Smooth muscle cell (in vitro differentiated cells): ENCODE measurements at regions not wholly inside any gene's neighbourhood (a gene's known extent, or its start where the extent isn't known, plus 50 kb on each side); places are given as distances from the start of the nearest gene placed in this dataset.

Experiments used
- DNase-seq: peaks from one replicate; lab custom pipeline; 2025; ENCODE audit not compliant: unreplicated experiment; lab: John Stamatoyannopoulos, UW
- H2AFZ ChIP-seq: fragments of 200-600 bp; sonication (generic); 2 replicates; pipeline ENCODE4 v1.6.0; 2016; ENCODE audit warnings: antibody characterized with exemption, low read depth, mild to moderate bottlenecking
- H3F3A ChIP-seq: fragments of 200-600 bp; sonication (generic); 2 replicates; pipeline ENCODE4 v1.6.0; 2017; ENCODE audit warnings: antibody characterized with exemption, low read depth
- H3K27ac ChIP-seq: fragments of 200-600 bp; sonication (generic); 2 replicates; pipeline ENCODE4 v1.5.1; 2016; ENCODE audit warnings: low read depth, mild to moderate bottlenecking
- H3K27me3 ChIP-seq: fragments of 200-600 bp; sonication (generic); 2 replicates; pipeline ENCODE4 v1.6.1; 2016; ENCODE audit warnings: low read depth, mild to moderate bottlenecking
- H3K36me3 ChIP-seq: fragments of 200-600 bp; sonication (generic); 2 replicates; pipeline ENCODE4 v1.5.1; 2016; ENCODE audit warnings: low read depth
- H3K4me1 ChIP-seq: fragments of 200-600 bp; sonication (generic); 2 replicates; pipeline ENCODE4 v1.5.1; 2016; ENCODE audit warnings: low read depth
- H3K4me2 ChIP-seq: fragments of 200-600 bp; sonication (generic); 2 replicates; pipeline ENCODE4 v1.6.0; 2016; ENCODE audit warnings: mild to moderate bottlenecking
- H3K4me3 ChIP-seq: fragments of 200-600 bp; sonication (generic); 2 replicates; pipeline ENCODE4 v1.5.1; 2016; ENCODE audit warnings: mild to moderate bottlenecking
- H3K79me2 ChIP-seq: fragments of 200-600 bp; sonication (generic); 2 replicates; pipeline ENCODE4 v1.6.0; 2016; ENCODE audit warnings: low read depth, mild to moderate bottlenecking
- H3K9ac ChIP-seq: fragments of 200-600 bp; sonication (generic); 2 replicates; pipeline ENCODE4 v1.6.0; 2016; ENCODE audit warnings: low read depth
- H3K9me3 ChIP-seq: fragments of 200-600 bp; sonication (generic); replicated peaks from 2 replicates; pipeline ENCODE4 v1.5.1; 2016; ENCODE audit warnings: low read depth
- H4K20me1 ChIP-seq: fragments of 200-600 bp; sonication (generic); 2 replicates; pipeline ENCODE4 v1.6.0; 2016; ENCODE audit warnings: low read depth
- CTCF ChIP-seq: fragments of 200-600 bp; sonication (generic); IDR thresholded peaks from 2 replicates; pipeline ENCODE4 v1.5.1; 2017; ENCODE audit warnings: borderline replicate concordance, mild to moderate bottlenecking, antibody characterized with exemption; ENCODE audit not compliant: insufficient read depth, poor library complexity, severe bottlenecking
- WGBS: methylation state at CpG from one replicate; pipeline ENCODE4 v1.1.7; 2016; ENCODE audit warnings: low lambda C conversion rate; 5-methylcytosine and 5-hydroxymethylcytosine counted together

- WGBS = 86% methylated on average over 4 of the region's 4 CpGs
- no peaks in the 10 kb centered on the region for H3K9me3 ChIP-seq
Observed at GRCh38 chr3:137924628-137925027, 85.3 kb upstream of the CLDN18 start.

GRCh38 chr3:137925080-137925479 lies 84.9 kb upstream of the CLDN18 start:
- no peaks in the 10 kb centered on the region for H3K9me3 ChIP-seq
- H2AFZ ChIP-seq = no peak overlapping the region
- H3K4me1 ChIP-seq = no peaks in the 10 kb centered on the region
- DNase-seq = no peak
- H3K27ac ChIP-seq = no peak overlapping the region
- H3K4me3 ChIP-seq = no peak overlapping the region
- no peak for TF ChIP-seq CTCF
- WGBS = 95% methylated on average over 5 of the region's 5 CpGs
- H3K4me2 ChIP-seq = no peak overlapping the region
- H3K79me2 ChIP-seq = no peaks in the 10 kb centered on the region
- no peaks in the 10 kb centered on the region for H3F3A ChIP-seq
- no peaks in the 10 kb centered on the region for H4K20me1 ChIP-seq
- no peaks in the 10 kb centered on the region for H3K27me3 ChIP-seq
- H3K9ac ChIP-seq = no peak overlapping the region
- no peaks in the 10 kb centered on the region for H3K36me3 ChIP-seq

More at GRCh38 chr3:137924628-137925027, 85.3 kb upstream of the CLDN18 start:
- TF ChIP-seq CTCF = no peak
- H3K36me3 ChIP-seq = no peaks in the 10 kb centered on the region
- no peak overlapping the region for H3K27ac ChIP-seq
- H4K20me1 ChIP-seq = no peaks in the 10 kb centered on the region
- no peak for DNase-seq
- no peaks in the 10 kb centered on the region for H3F3A ChIP-seq
- H3K4me1 ChIP-seq = no peaks in the 10 kb centered on the region
- no peak overlapping the region for H3K4me3 ChIP-seq
- no peak overlapping the region for H3K4me2 ChIP-seq
- H2AFZ ChIP-seq = no peak overlapping the region
- no peaks in the 10 kb centered on the region for H3K27me3 ChIP-seq
- H3K79me2 ChIP-seq = no peaks in the 10 kb centered on the region
- H3K9ac ChIP-seq = no peak overlapping the region

- DNase-seq = no peak
- Histone ChIP-seq H3K4me1 (no peaks in the 10 kb centered on the region), H2AFZ (no peak overlapping the region), H3K36me3 (no peaks in the 10 kb centered on the region), H3K27ac (no peak overlapping the region), H4K20me1 (no peaks in the 10 kb centered on the region), H3F3A (no peaks in the 10 kb centered on the region), H3K9ac (no peak overlapping the region), H3K79me2 (no peaks in the 10 kb centered on the region), H3K4me2 (no peak overlapping the region), H3K27me3 (peaks cover 10% of the 10 kb centered on the region), H3K4me3 (no peak overlapping the region), H3K9me3 (no peaks in the 10 kb centered on the region)
- WGBS = 90% methylated on average over 2 of the region's 2 CpGs
- TF ChIP-seq CTCF = no peak
Observed at GRCh38 chr3:137926991-137927390, 83.0 kb upstream of the CLDN18 start.

- no peaks in the 10 kb centered on the region for H4K20me1 ChIP-seq
- no peak overlapping the region for H3K9ac ChIP-seq
- H3K4me3 ChIP-seq = no peak overlapping the region
- H3K4me1 ChIP-seq = no peaks in the 10 kb centered on the region
- no peak for DNase-seq
- no peaks in the 10 kb centered on the region for H3F3A ChIP-seq
- 87% methylated on average over 3 of the region's 3 CpGs for WGBS
- H3K4me2 ChIP-seq = no peak overlapping the region
- H2AFZ ChIP-seq = no peak overlapping the region
- H3K79me2 ChIP-seq = no peaks in the 10 kb centered on the region
- no peaks in the 10 kb centered on the region for H3K9me3 ChIP-seq
- no peak overlapping the region for H3K27ac ChIP-seq
- peaks cover 10% of the 10 kb centered on the region for H3K27me3 ChIP-seq
- no peak for TF ChIP-seq CTCF
- no peaks in the 10 kb centered on the region for H3K36me3 ChIP-seq
Observed at GRCh38 chr3:137930976-137931375, 79.0 kb upstream of the CLDN18 start.
